Suprapubic skin (tissue), 4 donors: ENCODE measurements at regions not wholly inside any gene's neighbourhood (a gene's known extent, or its start where the extent isn't known, plus 50 kb on each side); places are given as distances from the start of the nearest gene placed in this dataset.

ENCODE experiments used
- DNase-seq, 2 donors: peaks; one replicate each; pipeline ENCODE4 v3.0.0-alpha.2; 2019; ENCODE audit warnings: low spot score in 2 of 2
- H3K27ac ChIP-seq: fragments of 200-600 bp; sonication (generic); one replicate; pipeline ENCODE4 v1.5.1; 2019
- H3K27me3 ChIP-seq: fragments of 200-600 bp; sonication (generic); one replicate; pipeline ENCODE4 v1.5.1; 2019
- H3K36me3 ChIP-seq: fragments of 200-600 bp; sonication (generic); one replicate; pipeline ENCODE4 v1.5.1; 2019
- H3K4me1 ChIP-seq: fragments of 200-600 bp; sonication (generic); one replicate; pipeline ENCODE4 v1.5.1; 2019
- H3K4me3 ChIP-seq: fragments of 200-600 bp; sonication (generic); one replicate; pipeline ENCODE4 v1.5.1; 2019; ENCODE audit warnings: mild to moderate bottlenecking
- H3K9me3 ChIP-seq: fragments of 200-600 bp; sonication (generic); one replicate; pipeline ENCODE4 v1.5.1; 2019
- EP300 ChIP-seq: sonication (generic); formaldehyde crosslinking; IDR thresholded peaks from one replicate; pipeline ENCODE4 v1.6.1; 2017; ENCODE audit warnings: antibody characterized with exemption
- POLR2A ChIP-seq, 2 donors: fragments of 450-650 bp; IDR thresholded peaks; one replicate each; pipeline ENCODE4 v1.6.1; 2017; ENCODE audit warnings: antibody characterized with exemption in 2 of 2, mild to moderate bottlenecking in 2 of 2, moderate library complexity in 2 of 2
- POLR2AphosphoS5 ChIP-seq, 3 donors: sonication (generic); formaldehyde crosslinking; IDR thresholded peaks; one replicate each; pipeline ENCODE4 v1.6.1; 2017; ENCODE audit warnings: antibody characterized with exemption in 3 of 3
- WGBS: methylation state at CpG from one replicate; pipeline ENCODE4 v1.1.5; 2018; 5-methylcytosine and 5-hydroxymethylcytosine counted together
- TF ChIP-seq, protein P1 (sequence below), 2 donors: fragments of 200-600 bp in 1 of 2; fragments of 450-650 bp in 1 of 2; sonication (generic) in 1 of 2; IDR thresholded peaks; one replicate each; pipeline ENCODE4 v1.5.1; 2016 to 2019; ENCODE audit warnings: antibody characterized with exemption in 2 of 2, mild to moderate bottlenecking in 1 of 2, moderate library complexity in 1 of 2

DNA sequence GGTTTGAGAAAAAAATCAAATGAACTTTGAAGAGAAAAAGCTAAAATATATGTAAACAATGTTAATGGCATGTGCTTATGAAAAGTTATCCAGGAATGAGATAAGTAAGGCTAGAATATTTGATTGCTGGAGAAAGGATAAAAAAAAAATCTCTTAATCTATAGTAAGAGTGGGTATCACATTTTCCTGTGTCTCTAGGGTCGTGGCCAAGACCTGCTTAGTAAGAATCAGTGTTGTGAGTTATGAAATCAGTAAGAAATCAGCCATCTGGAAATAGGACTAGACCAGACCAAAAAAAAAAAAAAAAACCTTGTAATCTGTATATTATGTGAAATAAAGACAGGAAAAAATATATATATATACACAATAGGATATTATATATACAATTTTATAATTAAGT is 1153.9 kb downstream of the CDH11 start:
- Histone ChIP-seq H3K9me3 (no peaks in the 10 kb centered on the region), H3K36me3 (no peaks in the 10 kb centered on the region), H3K4me1 (no peaks in the 10 kb centered on the region), H3K27me3 (no peaks in the 10 kb centered on the region), H3K4me3 (no peak overlapping the region), H3K27ac (no peak overlapping the region)
- DNase-seq = no peak
- TF ChIP-seq EP300 = no peak
- TF ChIP-seq POLR2A (IDR thresholded peaks at IDR 0.05) = no peak
- TF ChIP-seq, protein P1, sequence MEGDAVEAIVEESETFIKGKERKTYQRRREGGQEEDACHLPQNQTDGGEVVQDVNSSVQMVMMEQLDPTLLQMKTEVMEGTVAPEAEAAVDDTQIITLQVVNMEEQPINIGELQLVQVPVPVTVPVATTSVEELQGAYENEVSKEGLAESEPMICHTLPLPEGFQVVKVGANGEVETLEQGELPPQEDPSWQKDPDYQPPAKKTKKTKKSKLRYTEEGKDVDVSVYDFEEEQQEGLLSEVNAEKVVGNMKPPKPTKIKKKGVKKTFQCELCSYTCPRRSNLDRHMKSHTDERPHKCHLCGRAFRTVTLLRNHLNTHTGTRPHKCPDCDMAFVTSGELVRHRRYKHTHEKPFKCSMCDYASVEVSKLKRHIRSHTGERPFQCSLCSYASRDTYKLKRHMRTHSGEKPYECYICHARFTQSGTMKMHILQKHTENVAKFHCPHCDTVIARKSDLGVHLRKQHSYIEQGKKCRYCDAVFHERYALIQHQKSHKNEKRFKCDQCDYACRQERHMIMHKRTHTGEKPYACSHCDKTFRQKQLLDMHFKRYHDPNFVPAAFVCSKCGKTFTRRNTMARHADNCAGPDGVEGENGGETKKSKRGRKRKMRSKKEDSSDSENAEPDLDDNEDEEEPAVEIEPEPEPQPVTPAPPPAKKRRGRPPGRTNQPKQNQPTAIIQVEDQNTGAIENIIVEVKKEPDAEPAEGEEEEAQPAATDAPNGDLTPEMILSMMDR (IDR thresholded peaks at IDR 0.05) = no peak
- no peak for TF ChIP-seq POLR2AphosphoS5 (IDR thresholded peaks at IDR 0.05)
- 49% methylated on average over 1 of the region's 1 CpG for WGBS

DNA sequence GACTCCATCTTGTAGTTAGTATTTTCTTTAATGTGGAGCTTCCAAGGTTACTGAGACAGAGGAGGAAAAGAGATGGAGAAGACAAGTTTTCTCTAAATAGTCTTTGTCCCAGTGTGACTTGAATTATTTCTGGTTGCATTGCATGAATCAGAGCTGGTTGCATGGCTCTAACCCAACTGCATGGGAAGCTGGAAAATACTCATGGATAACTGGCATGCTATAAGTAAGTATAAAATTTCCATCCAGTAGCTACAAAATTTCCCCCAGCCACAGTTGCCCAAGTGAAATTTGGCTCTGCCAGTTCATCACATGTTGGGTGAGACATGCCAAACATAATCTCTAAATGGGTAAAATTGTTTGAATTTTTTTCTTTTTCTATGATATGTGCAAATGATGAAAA is 1161.5 kb downstream of the CDH11 start:
- H3K4me3 ChIP-seq = no peak overlapping the region
- no peaks in the 10 kb centered on the region for H3K4me1 ChIP-seq
- TF ChIP-seq POLR2A (IDR thresholded peaks at IDR 0.05) (no peak), POLR2AphosphoS5 (IDR thresholded peaks at IDR 0.05) (no peak), EP300 (no peak)
- TF ChIP-seq, protein P1 (IDR thresholded peaks at IDR 0.05) = no peak
- no peak overlapping the region for H3K27ac ChIP-seq
- H3K27me3 ChIP-seq = no peaks in the 10 kb centered on the region
- no peak for DNase-seq
- H3K9me3 ChIP-seq = no peaks in the 10 kb centered on the region
- no peaks in the 10 kb centered on the region for H3K36me3 ChIP-seq

DNA sequence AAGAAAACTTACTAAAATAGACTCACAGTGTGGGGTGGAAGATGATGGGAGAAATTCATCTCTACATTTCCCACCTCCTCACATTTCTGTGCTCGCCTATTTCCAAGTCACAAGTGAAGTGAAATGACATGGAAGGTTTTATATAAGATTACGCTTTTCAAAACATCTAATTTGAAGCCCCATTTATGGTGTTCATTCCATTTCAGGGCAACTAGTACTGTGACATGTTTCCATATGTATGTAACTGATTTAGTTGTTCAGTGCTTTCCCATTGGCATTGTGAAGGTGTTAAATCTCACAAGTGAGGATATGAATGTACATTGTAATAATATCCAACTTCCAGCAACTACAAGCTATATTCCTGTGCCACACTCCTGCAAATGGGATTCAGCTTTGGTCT is 1174.8 kb downstream of the CDH11 start:
- Histone ChIP-seq H3K9me3 (no peaks in the 10 kb centered on the region), H3K36me3 (no peaks in the 10 kb centered on the region), H3K4me3 (no peak overlapping the region), H3K4me1 (no peaks in the 10 kb centered on the region), H3K27ac (no peak overlapping the region), H3K27me3 (no peaks in the 10 kb centered on the region)
- TF ChIP-seq, protein P1 (IDR thresholded peaks at IDR 0.05) = no peak
- TF ChIP-seq EP300 (no peak), POLR2A (IDR thresholded peaks at IDR 0.05) (no peak), POLR2AphosphoS5 (IDR thresholded peaks at IDR 0.05) (no peak)
- no peak for DNase-seq
- WGBS = 90% methylated on average over 2 of the region's 2 CpGs

DNA sequence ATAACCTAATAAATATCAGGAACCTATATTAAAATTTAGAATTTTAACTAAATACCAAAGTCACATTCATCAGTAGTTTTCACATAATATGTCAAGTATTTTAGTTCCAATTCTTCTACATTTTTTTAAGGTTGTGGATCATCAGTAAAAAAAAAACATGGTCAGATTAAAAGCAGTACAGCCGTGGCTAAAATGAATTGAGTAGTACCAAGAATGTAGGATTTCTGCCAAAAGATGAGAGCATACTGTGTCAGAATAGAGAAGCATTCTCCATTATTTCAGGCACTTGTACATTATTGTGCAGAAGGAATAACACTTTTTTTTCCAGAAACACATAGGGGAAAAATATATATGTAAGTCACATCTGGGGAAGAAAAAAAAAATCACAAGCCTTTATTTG is 1176.1 kb downstream of the CDH11 start:
- H3K4me1 ChIP-seq = no peaks in the 10 kb centered on the region
- 25% methylated on average over 1 of the region's 1 CpG for WGBS
- no peaks in the 10 kb centered on the region for H3K36me3 ChIP-seq
- H3K27me3 ChIP-seq = no peaks in the 10 kb centered on the region
- TF ChIP-seq, protein P1 (IDR thresholded peaks at IDR 0.05) = no peak
- no peak for TF ChIP-seq POLR2A (IDR thresholded peaks at IDR 0.05)
- DNase-seq = no peak
- H3K9me3 ChIP-seq = no peaks in the 10 kb centered on the region
- no peak overlapping the region for H3K4me3 ChIP-seq
- no peak overlapping the region for H3K27ac ChIP-seq

DNA sequence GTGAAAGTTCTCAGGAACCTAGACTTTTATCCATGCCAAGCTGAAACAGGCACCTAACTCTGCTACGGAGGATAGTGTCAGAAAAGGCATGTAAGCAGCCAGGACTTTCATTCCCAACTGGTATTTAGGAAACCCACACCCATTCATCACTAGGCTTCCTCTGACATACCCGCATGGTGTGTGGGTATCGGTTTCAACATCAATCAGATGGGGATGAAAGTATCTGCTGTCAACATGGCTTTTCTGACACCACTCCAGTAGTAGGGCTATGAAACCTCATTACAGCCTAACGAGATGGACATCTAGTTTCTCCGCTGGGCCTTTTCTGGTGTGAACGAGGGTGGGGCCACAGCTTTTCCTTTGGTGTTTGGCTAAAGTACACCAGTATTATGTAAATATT is 1178.3 kb downstream of the CDH11 start:
- Histone ChIP-seq H3K4me3 (no peak overlapping the region), H3K27ac (no peak overlapping the region), H3K4me1 (no peaks in the 10 kb centered on the region), H3K9me3 (no peaks in the 10 kb centered on the region), H3K36me3 (no peaks in the 10 kb centered on the region), H3K27me3 (no peaks in the 10 kb centered on the region)
- 84% methylated on average over 6 of the region's 6 CpGs for WGBS
- no peak for TF ChIP-seq POLR2A (IDR thresholded peaks at IDR 0.05)
- no peak for TF ChIP-seq POLR2AphosphoS5 (IDR thresholded peaks at IDR 0.05)
- no peak for TF ChIP-seq EP300
- TF ChIP-seq, protein P1 (IDR thresholded peaks at IDR 0.05) = no peak
- no peak for DNase-seq
